ENCODE measurements at regions not wholly inside any gene's neighbourhood (a gene's known extent, or its start where the extent isn't known, plus 50 kb on each side); places are given as distances from the start of the nearest gene placed in this dataset.
"Not testable (repeated sequence)": the region's sequence is repeated elsewhere in the genome, so short reads cannot be mapped to it uniquely, and the experiment has no call there.

- DNase-seq (ENCODE audit: low read depth) = no peak
Measured at GRCh38 chr10:37467246-37467645, 341.8 kb downstream of the ANKRD30A start.

GRCh38 chr10:37456456-37456855, 331.1 kb downstream of the ANKRD30A start:
- DNase-seq (ENCODE audit: low read depth) = no peak

- DNase-seq (ENCODE audit: low read depth) = no peak
Measured at GRCh38 chr10:37448161-37448560, 322.8 kb downstream of the ANKRD30A start.

GRCh38 chr10:37442882-37443281, 317.5 kb downstream of the ANKRD30A start:
- no peak for DNase-seq (ENCODE audit: low read depth)

- DNase-seq (ENCODE audit: low read depth) = not testable (repeated sequence)
Measured at GRCh38 chr10:37441224-37441623, 315.8 kb downstream of the ANKRD30A start.

GRCh38 chr10:37439826-37440225, 314.4 kb downstream of the ANKRD30A start:
- DNase-seq (ENCODE audit: low read depth) = no peak

GRCh38 chr10:37436357-37436756, 311.0 kb downstream of the ANKRD30A start:
- DNase-seq (ENCODE audit: low read depth) = no peak

- DNase-seq (ENCODE audit: low read depth) = peak; percentile 12
Measured at GRCh38 chr10:37434091-37434490, 308.7 kb downstream of the ANKRD30A start.

Measured in HS-27A (cell line).